KG1 (cell line): ENCODE measurements at regions not wholly inside any gene's neighbourhood (a gene's known extent, or its start where the extent isn't known, plus 50 kb on each side); places are given as distances from the start of the nearest gene placed in this dataset.

Experiments used
- DNase-seq: peaks from one replicate; lab custom pipeline; 2025; lab: John Stamatoyannopoulos, UW

DNA sequence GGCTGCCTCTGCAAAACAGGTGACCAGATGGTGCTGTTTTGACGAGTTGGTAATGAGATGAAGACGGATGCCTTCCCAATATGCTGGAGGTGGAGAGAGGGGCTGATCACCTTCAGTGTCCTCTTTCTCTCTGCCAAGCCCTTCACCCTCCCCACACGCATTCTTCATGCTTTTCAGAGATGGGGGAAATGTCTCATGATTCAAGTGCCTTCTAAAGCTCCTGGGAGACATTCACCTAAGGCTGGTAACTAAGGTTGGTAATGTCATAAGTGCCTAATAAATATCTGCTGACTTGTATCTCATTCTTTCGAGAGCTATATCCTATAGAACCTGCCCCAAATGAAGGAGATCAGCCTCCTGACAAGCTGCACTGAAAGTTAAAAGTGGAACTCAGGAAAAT lies 86.2 kb upstream of the MBNL2 start:
- no peak for DNase-seq

DNA sequence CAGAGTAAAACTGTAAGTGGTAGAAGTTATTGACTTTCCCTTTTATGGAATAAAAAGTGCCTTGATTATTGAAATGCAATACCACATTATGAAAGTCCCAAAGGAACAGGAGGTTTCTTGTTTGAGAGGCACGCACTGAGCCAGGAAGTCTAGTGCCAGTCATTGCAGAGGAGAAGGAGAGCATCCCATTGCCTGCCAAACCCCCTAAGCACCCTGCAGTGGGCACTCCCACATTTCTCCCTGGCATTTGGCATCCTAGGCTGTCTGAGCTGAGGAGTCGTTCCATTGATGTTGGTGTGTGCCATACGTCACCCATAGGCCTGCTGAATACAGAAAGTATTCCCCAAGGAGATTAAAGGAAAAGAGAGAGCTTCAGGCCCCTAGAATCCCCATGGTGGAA lies 85.7 kb upstream of the MBNL2 start:
- no peak for DNase-seq

DNA sequence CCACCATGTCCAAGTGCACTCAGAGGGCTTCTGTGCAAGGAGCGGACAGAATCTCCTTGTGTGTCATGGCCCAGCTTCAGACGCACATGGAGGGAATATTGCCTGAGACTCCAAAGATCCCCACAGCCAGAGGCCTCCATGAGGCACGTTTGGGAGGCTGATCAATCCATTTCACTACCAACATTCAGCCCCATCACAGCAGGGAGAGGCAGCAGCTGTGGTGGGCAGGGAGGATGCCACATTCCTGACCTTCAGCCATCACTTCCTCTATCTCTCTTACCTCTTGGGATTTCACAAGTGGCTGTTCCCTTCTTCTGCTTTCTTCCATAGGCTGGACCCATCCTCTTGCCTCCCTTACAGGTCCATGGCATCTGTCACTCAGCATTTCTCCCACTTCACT lies 82.4 kb upstream of the MBNL2 start:
- no peak for DNase-seq

DNA sequence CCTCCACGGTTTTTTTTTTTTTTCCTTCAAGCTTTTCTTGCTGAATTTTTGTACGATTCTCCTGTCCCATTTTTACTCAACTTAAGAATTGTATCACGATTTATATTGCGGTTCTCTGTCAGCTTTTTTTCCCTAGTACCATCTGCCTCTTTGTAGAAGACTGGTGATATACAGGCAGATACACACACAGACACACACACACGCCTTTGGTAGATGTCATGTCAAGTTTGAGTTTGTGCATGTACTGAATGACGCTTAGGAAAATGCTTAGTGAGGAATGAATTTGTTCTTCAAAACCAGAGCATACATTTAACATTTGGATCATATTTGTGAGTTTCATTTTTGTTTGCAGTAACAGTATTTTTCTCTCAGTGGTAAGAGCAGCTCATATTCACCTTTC lies 82.0 kb upstream of the MBNL2 start:
- DNase-seq: no peak

DNA sequence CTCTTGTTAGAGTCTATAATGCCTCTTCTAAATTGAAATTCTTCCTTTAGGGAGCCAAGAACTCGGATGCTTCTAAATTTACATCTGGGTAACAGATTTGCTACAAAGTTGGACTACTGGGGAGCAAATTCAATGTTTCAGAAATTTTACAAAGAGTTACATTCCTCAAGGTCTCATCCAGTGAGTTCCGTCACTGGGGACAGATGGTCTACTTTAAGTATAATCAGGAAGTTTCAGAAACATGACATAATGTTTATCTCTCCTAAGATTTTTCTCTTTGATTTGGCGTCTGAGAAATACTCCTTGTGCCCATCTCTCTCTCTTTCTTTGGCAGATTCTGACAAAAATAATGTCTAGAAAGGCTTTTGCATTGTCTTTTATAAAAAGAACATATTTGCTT lies 81.5 kb upstream of the MBNL2 start:
- DNase-seq: no peak

DNA sequence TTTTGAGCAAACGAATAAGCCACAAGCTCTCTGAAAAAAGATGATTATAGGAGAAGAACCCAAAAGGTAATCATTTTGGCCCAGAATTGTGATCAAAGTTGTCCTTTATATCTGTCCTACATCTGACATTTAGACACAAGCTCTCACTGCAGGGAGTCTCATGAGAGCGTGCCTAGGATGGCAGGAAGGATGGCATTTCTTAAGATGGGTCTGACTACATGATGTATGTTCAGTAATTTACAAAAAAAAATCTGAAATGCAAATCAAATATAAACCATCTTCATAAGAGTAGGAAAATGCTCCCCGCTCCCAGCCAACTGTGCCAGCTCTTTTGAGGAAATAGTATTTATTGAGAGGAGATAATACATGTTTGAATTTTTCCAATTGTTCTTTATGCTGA lies 81.0 kb upstream of the MBNL2 start:
- no peak for DNase-seq

DNA sequence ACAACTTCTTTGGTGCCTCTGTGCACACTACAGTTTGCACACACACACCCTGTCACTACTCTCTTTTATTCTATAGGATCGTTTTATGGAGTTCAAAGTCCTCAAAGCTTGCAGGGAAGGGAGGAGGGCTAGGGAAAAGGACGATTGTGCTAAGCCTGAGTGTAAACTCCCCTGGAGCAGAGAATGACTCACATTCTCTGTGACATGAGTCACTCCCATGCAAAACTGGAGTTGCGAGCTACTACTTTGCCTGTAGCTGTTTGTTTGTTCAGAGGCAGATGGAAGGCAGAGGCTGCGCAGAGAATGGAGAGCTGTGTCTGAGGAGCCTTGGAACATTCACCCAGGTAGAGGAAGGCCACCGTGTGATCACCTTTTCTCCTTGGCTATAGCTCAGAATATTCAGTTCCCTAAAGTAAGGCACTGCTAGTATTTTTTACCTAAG lies 80.5 kb upstream of the MBNL2 start:
- no peak for DNase-seq

DNA sequence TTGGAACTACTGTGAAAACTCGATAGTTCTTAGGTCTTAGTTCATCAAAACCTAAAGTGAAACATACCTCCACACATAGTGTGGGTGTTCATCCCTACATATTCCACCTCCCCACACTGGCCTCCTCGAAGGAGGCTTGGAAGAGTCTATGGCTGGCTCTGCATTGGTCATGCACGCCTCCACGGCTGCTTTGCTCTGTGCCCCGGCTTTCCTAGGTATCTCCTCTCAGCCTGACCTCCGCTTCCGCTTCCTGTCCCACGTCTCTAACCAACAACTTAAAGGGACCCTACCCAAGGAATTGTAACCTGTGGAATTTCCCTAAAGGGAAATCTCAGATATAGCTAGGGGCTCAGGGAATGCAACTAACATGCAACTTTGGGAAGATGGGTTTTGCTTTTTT lies 79.7 kb upstream of the MBNL2 start:
- DNase-seq: no peak

DNA sequence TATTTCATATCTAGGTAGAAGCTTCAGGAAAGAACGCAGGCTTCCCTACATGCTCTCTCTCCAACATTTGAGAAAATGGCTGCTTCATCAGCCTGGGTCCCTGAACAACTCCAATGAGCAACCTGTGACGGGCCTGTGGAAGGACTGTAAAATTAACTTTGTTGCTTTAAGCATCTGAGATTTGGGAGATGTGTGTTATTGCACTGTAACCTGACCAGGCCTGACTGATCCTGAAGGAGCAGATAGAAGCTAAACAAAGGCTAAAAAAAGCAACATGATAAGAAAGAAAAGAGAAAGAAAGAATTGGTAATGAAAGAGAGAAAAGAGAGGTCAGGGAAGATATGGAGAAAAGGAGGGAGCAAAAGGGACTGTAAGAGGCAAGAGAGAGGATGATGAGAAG lies 77.1 kb upstream of the MBNL2 start:
- DNase-seq: no peak

DNA sequence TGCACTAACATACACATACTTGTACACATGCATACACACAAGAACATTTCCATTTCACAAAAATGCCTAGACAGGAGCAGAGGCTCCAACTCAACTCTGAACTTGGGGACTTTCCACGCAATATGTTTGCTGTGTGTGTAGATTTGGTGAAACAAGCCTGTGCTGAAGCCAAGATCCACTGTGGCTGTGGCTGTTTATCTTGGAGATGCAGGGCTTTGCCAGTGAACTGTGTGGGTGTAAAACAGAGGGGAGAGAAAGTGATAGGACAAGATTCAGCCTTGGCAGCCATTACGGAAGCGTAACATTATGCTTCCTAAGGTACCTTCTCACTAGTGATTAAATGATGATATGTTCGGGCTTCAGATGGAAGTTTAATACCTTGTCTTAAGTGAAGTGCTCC lies 73.2 kb upstream of the MBNL2 start:
- DNase-seq: no peak

DNA sequence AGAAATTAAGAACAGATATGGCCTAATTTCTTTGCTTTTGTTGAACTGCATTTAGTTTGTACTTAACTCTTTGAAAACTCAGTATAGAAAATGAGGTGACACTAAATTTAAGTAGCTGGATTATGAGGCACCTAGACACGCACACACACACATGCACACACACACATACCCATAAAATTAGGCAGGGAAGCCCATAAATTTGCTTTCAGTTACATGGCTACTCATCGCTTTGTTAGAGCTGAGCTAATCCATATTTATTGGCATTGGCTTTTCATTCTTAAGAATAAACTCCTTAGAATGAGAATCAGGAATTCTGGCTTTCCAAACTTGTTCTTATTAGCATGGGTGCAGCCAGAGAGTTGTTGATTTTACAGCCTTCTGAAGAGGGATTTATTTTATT lies 61.7 kb upstream of the MBNL2 start:
- no peak for DNase-seq

DNA sequence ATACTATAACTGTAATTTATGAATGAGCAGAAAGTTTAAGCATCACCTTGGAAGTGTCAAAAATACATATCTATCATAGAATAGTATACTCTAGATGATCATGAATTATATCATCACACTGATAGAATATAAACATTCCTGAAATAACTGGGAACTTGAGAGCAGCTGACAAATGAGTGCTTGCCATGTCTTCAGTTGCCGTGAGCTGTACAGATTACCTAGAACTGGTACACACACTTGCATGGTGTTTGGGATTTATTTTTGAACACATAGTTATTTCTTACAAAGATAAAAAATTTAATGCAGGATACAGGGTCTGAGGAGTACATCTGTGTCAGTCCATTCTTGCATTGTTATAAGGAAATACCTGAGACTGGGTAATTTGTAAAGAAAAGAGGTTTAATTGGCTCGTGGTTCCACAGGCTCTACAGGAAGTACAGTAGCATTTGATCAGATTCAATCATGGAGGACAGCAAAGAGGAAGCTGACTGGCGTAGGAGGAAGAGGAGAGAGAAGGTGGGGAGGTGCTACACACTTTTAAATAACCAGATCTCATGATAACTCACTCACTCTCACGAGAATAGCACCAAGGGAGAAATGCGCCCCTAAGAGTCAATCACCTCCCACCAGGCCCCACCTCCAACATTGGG lies 60.4 kb upstream of the MBNL2 start:
- DNase-seq: no peak

DNA sequence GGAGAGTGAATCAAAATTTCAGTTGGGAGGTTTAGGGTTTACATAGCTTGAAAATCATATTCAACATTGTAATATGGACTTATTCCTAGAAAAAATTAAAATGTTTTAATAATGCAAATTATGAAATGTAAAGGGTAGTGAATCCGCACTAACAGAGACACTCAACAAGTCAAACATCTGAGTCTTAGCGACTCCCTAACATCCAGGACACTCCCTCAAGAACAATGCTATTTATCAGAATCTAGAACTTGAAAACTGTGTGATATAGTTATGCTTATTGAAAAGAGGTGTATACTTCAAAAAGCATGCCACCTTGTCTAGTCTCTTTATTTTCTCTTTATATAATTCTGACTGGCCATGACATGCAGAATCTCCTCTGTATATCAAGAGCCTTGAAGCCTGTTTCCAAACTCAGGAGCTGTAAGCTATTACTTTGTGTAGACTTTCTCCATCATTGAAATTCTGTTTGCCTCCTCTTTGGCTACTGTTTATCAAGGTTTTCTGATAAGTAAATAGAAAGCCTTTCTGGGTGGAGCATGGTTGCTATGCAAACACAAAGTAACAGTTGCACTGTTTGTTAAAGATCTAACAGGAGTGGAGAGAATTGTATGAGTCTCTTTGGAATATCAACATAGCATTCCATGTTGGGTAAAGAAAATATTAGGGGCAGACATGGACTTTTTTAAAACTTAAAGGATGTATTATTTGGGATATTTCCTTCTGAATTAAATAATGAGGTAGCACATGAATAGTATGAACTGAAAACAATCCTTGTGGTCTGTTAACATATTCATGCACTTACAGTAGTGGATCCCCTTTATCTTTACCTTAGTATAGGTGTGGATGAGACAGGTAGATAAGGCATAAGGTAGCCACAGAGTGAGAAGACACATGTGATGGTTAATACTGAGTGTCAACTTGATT lies 56.4 kb upstream of the MBNL2 start:
- DNase-seq: no peak

DNA sequence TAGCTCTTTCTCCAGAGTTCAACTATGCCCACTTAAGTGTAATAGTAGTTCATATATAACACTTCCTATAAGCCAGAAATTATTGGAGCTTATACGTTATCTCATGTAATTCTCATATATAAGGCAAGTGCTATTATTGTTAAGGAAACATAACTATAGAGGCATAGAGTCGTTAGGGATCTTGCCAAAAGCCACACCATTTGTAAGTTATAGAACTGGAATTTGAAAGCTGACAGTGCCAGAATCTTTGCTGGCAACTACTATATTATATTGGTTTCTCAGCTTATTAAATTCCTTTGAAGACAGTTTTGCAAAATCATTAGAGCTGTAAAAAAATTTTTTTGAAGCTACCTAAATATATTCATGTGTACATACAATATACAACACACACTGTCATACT lies 51.0 kb upstream of the MBNL2 start:
- DNase-seq: no peak
